Tibial artery (tissue), 4 donors: ENCODE measurements at regions not wholly inside any gene's neighbourhood (a gene's known extent, or its start where the extent isn't known, plus 50 kb on each side); places are given as distances from the start of the nearest gene placed in this dataset.

Source experiments
- DNase-seq, 2 donors: peaks; one replicate each; pipeline ENCODE4 v3.0.0-alpha.2; 2019
- H3K27ac ChIP-seq, 2 donors: fragments of 200-600 bp; sonication (generic) in 1 of 2; 1 replicate in 1 of 2; 2 replicates in 1 of 2; pipeline ENCODE4 v1.5.1; 2018 to 2019; ENCODE audit warnings: mild to moderate bottlenecking in 1 of 2
- H3K27me3 ChIP-seq, 2 donors: fragments of 200-600 bp; sonication (generic) in 1 of 2; one replicate each; pipeline versions ENCODE4 v1.5.1 to v1.6.0; 2016 to 2019
- H3K36me3 ChIP-seq, 3 donors: fragments of 200-600 bp; sonication (generic) in 2 of 3; one replicate each; pipeline ENCODE4 v1.5.1; 2016 to 2019; ENCODE audit warnings: mild to moderate bottlenecking in 2 of 3
- H3K4me1 ChIP-seq, 4 donors: fragments of 200-600 bp; sonication (generic) in 2 of 4; 1 replicate in 3 of 4; 2 replicates in 1 of 4; pipeline ENCODE4 v1.5.1; 2016 to 2019
- H3K4me3 ChIP-seq, 2 donors: fragments of 200-600 bp; sonication (generic) in 1 of 2; 1 replicate in 1 of 2; 2 replicates in 1 of 2; pipeline ENCODE4 v1.5.1; 2018 to 2019; ENCODE audit warnings: mild to moderate bottlenecking in 2 of 2
- H3K9me3 ChIP-seq, 3 donors: fragments of 200-600 bp; sonication (generic) in 1 of 3; one replicate each; pipeline ENCODE4 v1.5.1; 2016 to 2019
- intact Hi-C: fragments of 100-400 bp; cut with DNase I; formaldehyde crosslinking; loops from one replicate; pipeline ENCODE4 v1.15.0; 2023; ENCODE audit warnings: low total_unique reads
- TF ChIP-seq, protein P1 (sequence below), 2 experiments: fragments of 200-600 bp in 1 of 2; fragments of 450-650 bp in 1 of 2; IDR thresholded peaks; one replicate each; pipeline ENCODE4 v1.5.1; 2017 to 2019; ENCODE audit warnings: antibody characterized with exemption in 2 of 2, mild to moderate bottlenecking in 1 of 2, moderate library complexity in 1 of 2

DNA sequence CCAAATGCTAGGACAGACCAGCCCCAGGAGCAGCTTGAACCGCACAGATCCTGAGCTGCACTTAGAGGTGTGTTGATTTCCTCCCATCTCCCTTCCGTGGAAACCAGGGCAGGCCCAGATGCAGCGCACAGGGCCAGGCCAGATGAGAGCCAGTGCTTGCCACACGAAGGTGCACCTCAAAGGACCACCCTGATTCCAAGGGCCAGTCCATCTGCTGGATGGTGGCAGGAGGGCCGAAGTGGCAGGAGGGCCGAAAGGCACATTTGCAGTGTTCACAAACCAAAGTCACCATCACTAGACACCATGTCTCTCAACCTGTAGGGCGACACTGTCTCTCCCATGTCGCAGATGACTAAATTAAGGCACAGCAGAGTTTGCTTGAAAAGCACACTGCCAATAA, 370.7 kb upstream of the MYT1L start:
- no peaks in the 10 kb centered on the region for H3K9me3 ChIP-seq
- H3K4me3 ChIP-seq: no peak overlapping the region
- no peak for DNase-seq
- intact Hi-C loops: no loop called here
- H3K36me3 ChIP-seq: no peaks in the 10 kb centered on the region
- H3K27ac ChIP-seq: no peak overlapping the region
- no peaks in the 10 kb centered on the region for H3K4me1 ChIP-seq
- TF ChIP-seq, protein P1, sequence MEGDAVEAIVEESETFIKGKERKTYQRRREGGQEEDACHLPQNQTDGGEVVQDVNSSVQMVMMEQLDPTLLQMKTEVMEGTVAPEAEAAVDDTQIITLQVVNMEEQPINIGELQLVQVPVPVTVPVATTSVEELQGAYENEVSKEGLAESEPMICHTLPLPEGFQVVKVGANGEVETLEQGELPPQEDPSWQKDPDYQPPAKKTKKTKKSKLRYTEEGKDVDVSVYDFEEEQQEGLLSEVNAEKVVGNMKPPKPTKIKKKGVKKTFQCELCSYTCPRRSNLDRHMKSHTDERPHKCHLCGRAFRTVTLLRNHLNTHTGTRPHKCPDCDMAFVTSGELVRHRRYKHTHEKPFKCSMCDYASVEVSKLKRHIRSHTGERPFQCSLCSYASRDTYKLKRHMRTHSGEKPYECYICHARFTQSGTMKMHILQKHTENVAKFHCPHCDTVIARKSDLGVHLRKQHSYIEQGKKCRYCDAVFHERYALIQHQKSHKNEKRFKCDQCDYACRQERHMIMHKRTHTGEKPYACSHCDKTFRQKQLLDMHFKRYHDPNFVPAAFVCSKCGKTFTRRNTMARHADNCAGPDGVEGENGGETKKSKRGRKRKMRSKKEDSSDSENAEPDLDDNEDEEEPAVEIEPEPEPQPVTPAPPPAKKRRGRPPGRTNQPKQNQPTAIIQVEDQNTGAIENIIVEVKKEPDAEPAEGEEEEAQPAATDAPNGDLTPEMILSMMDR (IDR thresholded peaks at IDR 0.05): no peak
- H3K27me3 ChIP-seq: peaks cover 0 to 3% of the 10 kb centered on the region in 2 donors

DNA sequence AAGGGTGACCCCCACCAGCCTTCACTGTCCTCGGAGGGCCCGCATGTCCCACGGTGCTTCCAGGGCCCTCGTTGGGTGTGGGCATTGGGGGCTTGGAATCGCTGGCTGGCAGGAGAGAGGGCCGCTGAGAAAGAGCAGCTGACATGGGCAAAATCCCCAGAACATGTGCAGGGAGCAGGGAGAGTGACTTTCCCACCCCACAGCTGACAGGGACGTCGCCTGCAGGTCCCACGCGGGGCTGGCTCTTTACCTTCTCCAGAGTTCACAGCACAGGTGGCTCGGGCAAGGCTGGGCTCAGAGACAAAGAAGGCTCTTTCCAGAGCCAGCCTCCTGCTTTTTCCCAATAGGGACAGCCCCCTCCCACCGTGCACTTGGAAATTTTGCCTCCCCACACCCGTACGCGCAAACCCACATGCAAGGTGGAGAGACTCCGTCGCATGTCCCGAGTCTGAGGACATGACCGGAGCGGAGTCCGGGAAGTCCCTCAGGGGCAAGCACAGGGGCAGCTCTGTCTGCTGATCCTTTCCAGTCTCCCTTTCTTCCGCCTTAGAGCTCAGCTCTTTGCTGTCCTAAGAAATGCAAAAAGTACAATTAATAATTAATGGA, 370.2 kb upstream of the MYT1L start:
- TF ChIP-seq, protein P1 (IDR thresholded peaks at IDR 0.05): no peak
- Histone ChIP-seq H3K4me3 (no peak overlapping the region), H3K27ac (no peak overlapping the region), H3K27me3 (peaks cover 0 to 3% of the 10 kb centered on the region in 2 donors), H3K9me3 (no peaks in the 10 kb centered on the region), H3K4me1 (no peaks in the 10 kb centered on the region), H3K36me3 (no peaks in the 10 kb centered on the region)
- intact Hi-C loops: no loop called here
- DNase-seq: no peak

DNA sequence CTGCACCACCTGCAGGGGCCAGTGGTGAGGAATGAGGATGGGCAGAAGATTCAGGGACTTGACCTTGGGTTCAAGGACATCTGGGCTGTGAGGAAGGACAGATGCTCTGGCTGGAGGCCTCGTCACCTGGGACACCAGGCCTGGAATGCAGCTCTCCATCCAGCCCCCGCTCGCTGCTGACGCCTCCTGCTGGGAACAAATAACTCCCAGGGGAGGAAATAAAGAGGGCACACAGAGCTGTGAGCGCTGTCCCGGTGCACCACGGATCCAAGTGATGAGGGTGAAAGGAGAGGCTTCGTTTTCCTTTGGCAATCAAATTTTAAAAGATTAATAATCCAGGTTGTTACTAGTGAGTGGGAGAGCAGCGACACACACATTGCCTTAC, 368.0 kb upstream of the MYT1L start:
- TF ChIP-seq, protein P1 (IDR thresholded peaks at IDR 0.05): no peak
- no peaks in the 10 kb centered on the region for H3K4me1 ChIP-seq
- no peak for DNase-seq

DNA sequence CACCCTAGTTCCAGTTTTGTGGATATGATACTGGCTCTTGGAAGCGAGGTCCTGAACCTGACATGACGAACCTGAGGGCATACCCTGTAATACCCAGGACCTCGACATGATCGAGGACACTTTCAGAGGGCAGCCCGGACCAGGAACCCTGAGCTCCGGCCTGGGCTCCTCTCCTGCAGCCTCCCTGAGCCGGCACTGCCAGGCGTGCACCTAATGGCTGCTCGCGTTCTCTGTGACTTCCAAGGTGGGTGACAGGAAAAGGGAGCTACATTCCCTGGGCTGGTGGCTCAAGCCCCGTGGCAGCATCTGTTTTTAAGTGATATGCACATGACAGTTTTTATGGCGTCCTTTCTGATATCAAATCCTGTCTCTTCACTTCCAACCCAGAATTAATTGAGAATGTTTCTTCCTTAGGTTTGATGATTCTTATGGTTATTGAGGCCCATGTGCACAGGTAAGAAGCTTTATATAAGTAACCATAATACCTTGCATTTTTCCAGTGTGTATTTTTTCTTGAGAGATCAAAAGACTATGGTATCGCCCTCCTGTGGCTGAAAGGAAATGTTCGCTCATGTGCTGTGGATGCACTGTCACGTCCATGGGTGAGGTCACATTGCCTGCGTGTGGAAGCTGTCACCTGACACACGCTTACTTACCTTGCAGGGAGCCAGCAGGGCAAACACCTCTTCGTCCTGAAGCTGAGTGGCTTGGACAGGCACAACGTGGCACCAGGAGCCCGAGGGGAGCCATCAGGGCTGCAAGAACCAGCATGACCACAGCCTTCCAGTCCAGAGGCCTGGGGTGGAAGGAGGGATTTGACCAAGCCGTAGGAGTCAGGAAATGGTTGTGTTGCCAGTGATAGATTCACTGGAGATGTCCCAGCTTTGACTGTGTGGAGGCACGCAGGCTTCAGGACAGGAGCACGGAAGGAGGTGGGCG, 367.4 kb upstream of the MYT1L start:
- no peak overlapping the region for H3K4me3 ChIP-seq
- no peak for DNase-seq
- intact Hi-C loops: no loop called here

More for the DNA sequence above, 368.0 kb upstream of the MYT1L start:
- Histone ChIP-seq H3K27ac (no peak overlapping the region), H3K9me3 (no peaks in the 10 kb centered on the region), H3K36me3 (no peaks in the 10 kb centered on the region), H3K4me3 (no peak overlapping the region), H3K27me3 (no peaks in the 10 kb centered on the region)
- intact Hi-C loops: no loop called here

DNA sequence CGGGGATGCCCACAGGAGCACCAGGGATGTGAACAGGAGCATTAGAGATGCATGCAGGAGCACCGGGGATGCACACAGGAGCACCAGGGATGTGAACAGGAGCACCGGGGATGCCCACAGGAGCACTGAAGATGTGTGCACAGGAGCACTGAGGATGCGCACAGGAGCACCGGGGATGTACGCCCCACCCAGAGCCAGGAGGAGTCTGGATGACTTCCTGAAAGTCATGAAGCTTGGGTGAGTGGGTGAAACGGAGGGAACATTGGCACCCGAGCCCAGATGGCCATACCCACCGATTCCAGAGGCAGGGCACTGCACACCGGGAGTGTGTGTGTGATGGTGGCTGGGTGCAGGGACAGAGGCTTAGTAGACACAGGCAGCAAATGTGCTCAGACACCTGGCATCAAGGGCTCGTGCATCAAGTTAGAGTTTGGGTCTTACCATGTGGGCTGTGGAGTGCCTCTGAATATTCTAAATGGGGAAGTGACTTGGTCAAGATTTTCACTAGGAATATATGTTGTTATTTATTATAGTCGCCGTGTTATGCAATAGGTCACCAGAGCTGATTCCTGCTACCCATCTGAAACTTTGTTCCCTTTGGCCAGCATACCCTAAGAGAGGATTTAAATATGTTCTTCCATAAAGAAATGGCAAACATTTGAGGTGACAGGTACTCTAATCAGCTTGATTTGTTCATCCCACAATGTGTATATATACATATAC, 365.8 kb upstream of the MYT1L start:
- intact Hi-C loops: no loop called here
- no peak overlapping the region for H3K4me3 ChIP-seq
- no peaks in the 10 kb centered on the region for H3K9me3 ChIP-seq
- no peak overlapping the region for H3K27ac ChIP-seq
- no peaks in the 10 kb centered on the region for H3K4me1 ChIP-seq
- H3K27me3 ChIP-seq: peaks cover 0 to 8% of the 10 kb centered on the region in 2 donors
- no peak for DNase-seq
- no peaks in the 10 kb centered on the region for H3K36me3 ChIP-seq
- TF ChIP-seq, protein P1 (IDR thresholded peaks at IDR 0.05): no peak

More for the DNA sequence above, 367.4 kb upstream of the MYT1L start:
- no peaks in the 10 kb centered on the region for H3K4me1 ChIP-seq
- TF ChIP-seq, protein P1 (IDR thresholded peaks at IDR 0.05): no peak
- no peak overlapping the region for H3K27ac ChIP-seq
- no peaks in the 10 kb centered on the region for H3K27me3 ChIP-seq
- H3K9me3 ChIP-seq: no peaks in the 10 kb centered on the region
- no peaks in the 10 kb centered on the region for H3K36me3 ChIP-seq
